ENCODE measurements at regions not wholly inside any gene's neighbourhood (a gene's known extent, or its start where the extent isn't known, plus 50 kb on each side); places are given as distances from the start of the nearest gene placed in this dataset.

- CTCF ChIA-PET: no interaction called here
- no peak overlapping the region for H3K4me3 Mint-ChIP-seq (ENCODE audit: low read depth, unreplicated experiment)
- peaks cover 49% of the 10 kb centered on the region for H3K4me1 Mint-ChIP-seq (ENCODE audit: low read depth, unreplicated experiment)
Observed at GRCh38 chr9:88776717-88777497, 214.4 kb upstream of the S1PR3 start.

DNA sequence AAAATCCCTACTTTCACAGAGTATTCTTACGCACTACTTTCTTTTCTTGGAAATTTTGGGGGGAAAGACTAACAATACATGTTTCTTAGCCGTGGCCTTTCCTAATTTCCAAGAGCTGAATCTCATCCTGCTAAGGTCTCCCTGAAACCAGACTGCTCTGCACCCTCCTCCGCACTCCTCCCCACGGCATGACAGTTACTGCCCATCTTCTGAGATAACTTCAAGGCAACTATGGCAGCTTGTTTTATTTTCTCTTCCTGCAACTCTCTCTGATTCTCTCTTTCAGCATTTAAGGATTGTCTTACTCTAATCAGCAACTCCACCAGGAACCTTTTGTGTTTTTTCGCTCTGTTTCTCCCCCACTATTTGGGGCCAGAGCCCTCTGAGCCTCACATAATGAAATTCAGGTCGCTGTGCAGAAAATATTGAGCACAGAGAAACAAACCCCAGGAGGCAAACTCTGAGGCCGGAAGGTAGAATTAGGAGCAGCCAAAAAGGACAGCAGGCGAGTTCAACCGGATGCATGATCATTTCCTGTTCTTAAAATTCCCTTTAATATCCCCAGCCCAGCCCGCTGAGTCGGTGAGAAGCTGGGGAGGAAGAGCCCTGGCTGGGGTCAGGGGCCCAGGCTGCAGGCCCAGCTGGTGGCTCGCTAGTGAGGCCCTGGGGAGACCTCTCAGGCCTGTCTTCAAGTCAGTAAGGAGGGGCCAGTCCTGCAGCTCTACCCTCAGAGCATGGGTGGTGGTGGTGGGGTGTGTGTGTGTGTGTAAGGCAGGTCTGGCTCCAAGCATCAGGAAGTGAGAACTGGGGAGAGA is 213.6 kb upstream of the S1PR3 start:
- no peak for TF ChIP-seq CTCF (IDR thresholded peaks at IDR 0.05; ENCODE audit: unreplicated experiment)
- no TSS peak for BruUV-seq (replicated peaks)
- Mint-ChIP-seq H3K4me3 (ENCODE audit: low read depth, unreplicated experiment) (no peak overlapping the region), H3K36me3 (ENCODE audit: insufficient read depth, unreplicated experiment) (peaks cover 4% of the 10 kb centered on the region), H3K27me3 (ENCODE audit: unreplicated experiment) (no peaks in the 10 kb centered on the region), H3K9me3 (ENCODE audit: low read depth, unreplicated experiment) (no peaks in the 10 kb centered on the region), H3K4me1 (ENCODE audit: low read depth, unreplicated experiment) (peaks cover 49% of the 10 kb centered on the region), H3K27ac (ENCODE audit: unreplicated experiment) (no peak overlapping the region)
- CTCF ChIA-PET: no interaction called here
- intact Hi-C loops (cut with micrococcal nuclease; ENCODE audit: unreplicated experiment): no loop called here
- no peak for DNase-seq

More at GRCh38 chr9:88776717-88777497, 214.4 kb upstream of the S1PR3 start:
- peak overlapping the region; percentile 39 for H3K27ac Mint-ChIP-seq (ENCODE audit: unreplicated experiment)
- intact Hi-C loops (cut with micrococcal nuclease; ENCODE audit: unreplicated experiment): no loop called here
- no peak for DNase-seq
- H3K27me3 Mint-ChIP-seq (ENCODE audit: unreplicated experiment): no peaks in the 10 kb centered on the region
- TF ChIP-seq CTCF (IDR thresholded peaks at IDR 0.05; ENCODE audit: unreplicated experiment): no peak
- BruUV-seq (replicated peaks): no TSS peak
- peaks cover 4% of the 10 kb centered on the region for H3K36me3 Mint-ChIP-seq (ENCODE audit: insufficient read depth, unreplicated experiment)
- H3K9me3 Mint-ChIP-seq (ENCODE audit: low read depth, unreplicated experiment): no peaks in the 10 kb centered on the region

- H3K36me3 Mint-ChIP-seq (ENCODE audit: insufficient read depth, unreplicated experiment): no peaks in the 10 kb centered on the region
- H3K9me3 Mint-ChIP-seq (ENCODE audit: low read depth, unreplicated experiment): no peaks in the 10 kb centered on the region
- no TSS peak for BruUV-seq (replicated peaks)
- DNase-seq: no peak
- peaks cover 12% of the 10 kb centered on the region for H3K4me1 Mint-ChIP-seq (ENCODE audit: low read depth, unreplicated experiment)
- no peak overlapping the region for H3K4me3 Mint-ChIP-seq (ENCODE audit: low read depth, unreplicated experiment)
- no peak for TF ChIP-seq CTCF (IDR thresholded peaks at IDR 0.05; ENCODE audit: unreplicated experiment)
- intact Hi-C loops (cut with micrococcal nuclease; ENCODE audit: unreplicated experiment): no loop called here
- H3K27me3 Mint-ChIP-seq (ENCODE audit: unreplicated experiment): peaks cover 6% of the 10 kb centered on the region
- H3K27ac Mint-ChIP-seq (ENCODE audit: unreplicated experiment): no peak overlapping the region
- CTCF ChIA-PET: no interaction called here
Observed at GRCh38 chr9:88781628-88782391, 209.5 kb upstream of the S1PR3 start.

DNA sequence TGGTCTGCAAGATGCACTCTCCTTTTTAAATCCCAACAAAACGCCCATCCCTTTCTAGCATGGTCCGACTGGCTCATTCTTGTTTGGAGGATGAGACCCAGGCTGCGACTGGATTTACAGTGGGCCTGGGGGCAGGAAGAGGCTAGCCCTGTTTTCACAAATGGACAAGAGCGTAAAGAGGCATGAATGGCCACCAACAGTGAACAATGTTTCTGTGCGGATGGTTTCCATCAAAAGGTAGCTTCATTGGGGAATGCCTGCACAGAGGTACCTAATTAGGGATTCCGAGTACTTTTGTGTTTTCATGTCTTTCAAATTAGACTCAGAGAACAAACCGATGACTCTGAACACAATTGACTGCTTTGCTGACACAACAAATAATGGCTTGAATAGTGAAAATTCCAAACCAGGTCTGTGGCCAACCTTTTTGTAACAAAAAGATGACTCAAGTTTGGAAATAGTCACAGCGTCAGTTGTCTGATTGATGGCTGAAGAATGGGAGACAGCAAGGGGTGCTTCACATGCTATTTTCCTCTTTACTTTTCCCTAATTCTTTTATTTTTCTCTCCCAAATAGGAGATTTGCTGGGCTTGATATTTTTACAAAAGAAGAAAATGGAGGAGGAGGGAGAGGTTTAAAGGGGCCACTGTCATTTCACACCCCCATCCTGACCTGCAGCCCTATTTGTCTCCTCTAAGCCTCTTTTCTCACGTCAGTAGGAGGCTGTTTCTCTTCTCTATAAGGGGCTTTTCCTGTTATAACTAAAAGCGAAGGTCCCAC is 208.1 kb upstream of the S1PR3 start:
- no peaks in the 10 kb centered on the region for H3K4me1 Mint-ChIP-seq (ENCODE audit: low read depth, unreplicated experiment)
- no peaks in the 10 kb centered on the region for H3K36me3 Mint-ChIP-seq (ENCODE audit: insufficient read depth, unreplicated experiment)
- no peak overlapping the region for H3K4me3 Mint-ChIP-seq (ENCODE audit: low read depth, unreplicated experiment)
- H3K9me3 Mint-ChIP-seq (ENCODE audit: low read depth, unreplicated experiment): no peaks in the 10 kb centered on the region
- CTCF ChIA-PET: interaction anchor here (0.6 kb wide), 1 partner anchor 30 kb away, joined by 3 read pairs; no protein-coding TSS in a partner anchor
- no peak for TF ChIP-seq CTCF (IDR thresholded peaks at IDR 0.05; ENCODE audit: unreplicated experiment)
- H3K27me3 Mint-ChIP-seq (ENCODE audit: unreplicated experiment): peaks cover 19% of the 10 kb centered on the region
- no peak for DNase-seq
- H3K27ac Mint-ChIP-seq (ENCODE audit: unreplicated experiment): no peak overlapping the region
- intact Hi-C loops (cut with micrococcal nuclease; ENCODE audit: unreplicated experiment): no loop called here
- no TSS peak for BruUV-seq (replicated peaks)

Data from Calu3 (cell line).